SKM-1 (cell line): ENCODE measurements at regions not wholly inside any gene's neighbourhood (a gene's known extent, or its start where the extent isn't known, plus 50 kb on each side); places are given as distances from the start of the nearest gene placed in this dataset.
"Not testable (repeated sequence)": the region's sequence is repeated elsewhere in the genome, so short reads cannot be mapped to it uniquely, and the experiment has no call there.

ENCODE experiments used
- DNase-seq: peaks from one replicate; lab custom pipeline; 2025; ENCODE audit not compliant: unreplicated experiment; lab: John Stamatoyannopoulos, UW

- DNase-seq = no peak
Observed at GRCh38 chr14:37711831-37712475, 116.5 kb downstream of the TTC6 start.

GRCh38 chr14:37712476-37712860, 117.0 kb downstream of the TTC6 start:
- DNase-seq = not testable (repeated sequence)

- no peak for DNase-seq
Observed at GRCh38 chr14:37712976-37713431, 117.6 kb downstream of the TTC6 start.

- no peak for DNase-seq
Observed at GRCh38 chr14:37720131-37720530, 124.7 kb downstream of the TTC6 start.

GRCh38 chr14:37721976-37722659, 126.7 kb downstream of the TTC6 start:
- DNase-seq = no peak

GRCh38 chr14:37723515-37723914, 128.1 kb downstream of the TTC6 start:
- DNase-seq = no peak

GRCh38 chr14:37726708-37727107, 131.3 kb downstream of the TTC6 start:
- no peak for DNase-seq

GRCh38 chr14:37729218-37729617, 133.8 kb downstream of the TTC6 start:
- no peak for DNase-seq

- no peak for DNase-seq
Observed at GRCh38 chr14:37731094-37731493, 135.7 kb downstream of the TTC6 start.

GRCh38 chr14:37745657-37746056, 150.2 kb downstream of the TTC6 start:
- DNase-seq = no peak

GRCh38 chr14:37746140-37746832, 150.9 kb downstream of the TTC6 start:
- DNase-seq = no peak

GRCh38 chr14:37753459-37753858, 158.0 kb downstream of the TTC6 start:
- DNase-seq = no peak

- DNase-seq = not testable (repeated sequence)
Observed at GRCh38 chr14:37760275-37760674, 164.8 kb downstream of the TTC6 start.

- no peak for DNase-seq
Observed at GRCh38 chr14:37763266-37763665, 167.8 kb downstream of the TTC6 start.

- DNase-seq = not testable (repeated sequence)
Observed at GRCh38 chr14:37772283-37772682, 176.9 kb downstream of the TTC6 start.

GRCh38 chr14:37776791-37777499, 181.5 kb downstream of the TTC6 start:
- DNase-seq = no peak

- DNase-seq = no peak
Observed at GRCh38 chr14:37778135-37778943, 182.9 kb downstream of the TTC6 start.

- DNase-seq = no peak
Observed at GRCh38 chr14:37779480-37779879, 184.1 kb downstream of the TTC6 start.

GRCh38 chr14:37780731-37781130, 185.3 kb downstream of the TTC6 start:
- DNase-seq = not testable (repeated sequence)

GRCh38 chr14:37784203-37784826, 188.9 kb downstream of the TTC6 start:
- DNase-seq = not testable (repeated sequence)
